Esophagus mucosa (tissue), 1 donor: ENCODE measurements at regions not wholly inside any gene's neighbourhood (a gene's known extent, or its start where the extent isn't known, plus 50 kb on each side); places are given as distances from the start of the nearest gene placed in this dataset.

Experiments used
- ATAC-seq: fragments of 200-7000 bp; cut with Tn5 transposase; one replicate; pipeline ENCODE4 v1.9.1; 2020
- donor health status: DM: yes; HTN: yes; CAD: no.

- no peak for ATAC-seq
Measured at GRCh38 chr20:20877079-20877478, 164.6 kb upstream of the RALGAPA2 start.

- no peak for ATAC-seq
Measured at GRCh38 chr20:20875716-20876115, 163.3 kb upstream of the RALGAPA2 start.

- ATAC-seq, result no peak
Measured at GRCh38 chr20:20872428-20872827, 160.0 kb upstream of the RALGAPA2 start.

- no peak for ATAC-seq
Measured at GRCh38 chr20:20869161-20869775, 156.8 kb upstream of the RALGAPA2 start.

GRCh38 chr20:20864351-20865096, 152.1 kb upstream of the RALGAPA2 start:
- ATAC-seq, result no peak

GRCh38 chr20:20860078-20860806, 147.8 kb upstream of the RALGAPA2 start:
- ATAC-seq, result peak; percentile 69

GRCh38 chr20:20859510-20859909, 147.1 kb upstream of the RALGAPA2 start:
- no peak for ATAC-seq

GRCh38 chr20:20856956-20857355, 144.5 kb upstream of the RALGAPA2 start:
- no peak for ATAC-seq

GRCh38 chr20:20856306-20856705, 143.9 kb upstream of the RALGAPA2 start:
- peak; percentile 11 for ATAC-seq

GRCh38 chr20:20851385-20851784, 138.9 kb upstream of the RALGAPA2 start:
- ATAC-seq, result no peak

- ATAC-seq, result no peak
Measured at GRCh38 chr20:20850407-20850806, 138.0 kb upstream of the RALGAPA2 start.

- ATAC-seq, result no peak
Measured at GRCh38 chr20:20849161-20849560, 136.7 kb upstream of the RALGAPA2 start.

- no peak for ATAC-seq
Measured at GRCh38 chr20:20847814-20848213, 135.4 kb upstream of the RALGAPA2 start.

- no peak for ATAC-seq
Measured at GRCh38 chr20:20843982-20844381, 131.5 kb upstream of the RALGAPA2 start.

GRCh38 chr20:20839771-20840170, 127.3 kb upstream of the RALGAPA2 start:
- no peak for ATAC-seq

GRCh38 chr20:20837574-20838021, 125.2 kb upstream of the RALGAPA2 start:
- ATAC-seq, result no peak

GRCh38 chr20:20836836-20837235, 124.4 kb upstream of the RALGAPA2 start:
- ATAC-seq, result no peak

- ATAC-seq, result no peak
Measured at GRCh38 chr20:20835897-20836296, 123.5 kb upstream of the RALGAPA2 start.

GRCh38 chr20:20834008-20834407, 121.6 kb upstream of the RALGAPA2 start:
- no peak for ATAC-seq

GRCh38 chr20:20832715-20833114, 120.3 kb upstream of the RALGAPA2 start:
- ATAC-seq, result no peak

- ATAC-seq, result no peak
Measured at GRCh38 chr20:20831794-20832193, 119.3 kb upstream of the RALGAPA2 start.

- ATAC-seq, result no peak
Measured at GRCh38 chr20:20829681-20830080, 117.2 kb upstream of the RALGAPA2 start.

- ATAC-seq, result no peak
Measured at GRCh38 chr20:20827992-20828597, 115.7 kb upstream of the RALGAPA2 start.
